CD14-positive monocyte (primary cell): ENCODE measurements at regions not wholly inside any gene's neighbourhood (a gene's known extent, or its start where the extent isn't known, plus 50 kb on each side); places are given as distances from the start of the nearest gene placed in this dataset.

ENCODE experiments used
- DNase-seq, 3 donors: peaks; one replicate each; pipeline ENCODE4 v3.0.0-alpha.2; 2011 to 2022
- H2AFZ ChIP-seq: 2 replicates; pipeline ENCODE4 v1.6.0; 2012; ENCODE audit warnings: mild to moderate bottlenecking, low read depth, low read length, inconsistent platforms; ENCODE audit not compliant: insufficient read depth, poor library complexity, severe bottlenecking
- H3K27ac ChIP-seq, 2 donors: 1 replicate in 1 of 2; 2 replicates in 1 of 2; pipeline ENCODE4 v1.5.1; 2012 to 2013; ENCODE audit warnings: low read length in 2 of 2, control low read depth in 1 of 2, inconsistent platforms in 1 of 2, low read depth in 1 of 2, mild to moderate bottlenecking in 1 of 2
- H3K27me3 ChIP-seq, 2 donors: one replicate each; pipeline versions ENCODE4 v1.6.0 to v1.6.1; 2011 to 2013; ENCODE audit warnings: low read length in 2 of 2; ENCODE audit not compliant: control insufficient read depth in 2 of 2, insufficient read depth in 2 of 2
- H3K36me3 ChIP-seq, 2 donors: replicated peaks in 1 of 2; 1 replicate in 1 of 2; 2 replicates in 1 of 2; pipeline versions ENCODE4 v1.5.1 to v1.6.1; 2012 to 2013; ENCODE audit warnings: low read length in 2 of 2, control low read depth in 1 of 2, inconsistent platforms in 1 of 2, mild to moderate bottlenecking in 1 of 2; ENCODE audit not compliant: insufficient read depth in 2 of 2, control insufficient read depth in 1 of 2
- H3K4me1 ChIP-seq, 2 donors: 1 replicate in 1 of 2; 2 replicates in 1 of 2; pipeline versions ENCODE4 v1.5.1 to v1.6.1; 2012 to 2013; ENCODE audit warnings: low read length in 2 of 2, control low read depth in 1 of 2, inconsistent platforms in 1 of 2, mild to moderate bottlenecking in 1 of 2, moderate library complexity in 1 of 2; ENCODE audit not compliant: insufficient read depth in 2 of 2, control insufficient read depth in 1 of 2
- H3K4me2 ChIP-seq: replicated peaks from 2 replicates; pipeline ENCODE3; 2012; ENCODE audit warnings: low read length, moderate library complexity, mild to moderate bottlenecking; ENCODE audit not compliant: poor library complexity, severe bottlenecking; ENCODE audit errors: extremely low read depth
- H3K4me3 ChIP-seq, 3 experiments: fragments of 200-600 bp in 1 of 3; sonication (generic) in 1 of 3; replicated peaks in 1 of 3; 1 replicate in 2 of 3; 2 replicates in 1 of 3; pipeline ENCODE4 v1.5.1; 2011 to 2013; ENCODE audit warnings: low read length in 3 of 3, mild to moderate bottlenecking in 3 of 3, control low read depth in 2 of 3, low read depth in 2 of 3, inconsistent platforms in 1 of 3, moderate library complexity in 1 of 3
- H3K79me2 ChIP-seq: 2 replicates; pipeline ENCODE4 v1.6.0; 2012; ENCODE audit warnings: mild to moderate bottlenecking, control low read depth, inconsistent platforms, low read length, moderate library complexity; ENCODE audit not compliant: insufficient read depth
- H3K9ac ChIP-seq: 2 replicates; pipeline ENCODE4 v1.6.0; 2017; ENCODE audit warnings: low read length, mild to moderate bottlenecking; ENCODE audit not compliant: insufficient read depth, poor library complexity, severe bottlenecking
- H3K9me3 ChIP-seq, 2 donors: replicated peaks in 1 of 2; 1 replicate in 1 of 2; 2 replicates in 1 of 2; pipeline versions ENCODE4 v1.5.1 to v1.6.1; 2012 to 2013; ENCODE audit warnings: low read length in 2 of 2, control low read depth in 1 of 2; ENCODE audit not compliant: control insufficient read depth in 1 of 2, insufficient read depth in 1 of 2
- H4K20me1 ChIP-seq: 2 replicates; pipeline ENCODE4 v1.6.0; 2012; ENCODE audit warnings: mild to moderate bottlenecking, low read length, control low read depth, moderate library complexity; ENCODE audit not compliant: insufficient read depth
- H3K27ac Mint-ChIP-seq, 7 donors: one replicate each; pipeline ENCODE4 v1.8.0; 2020; ENCODE audit warnings: mild to moderate bottlenecking in 7 of 7, mixed read lengths in 7 of 7, moderate library complexity in 6 of 7, inconsistent platforms in 2 of 7
- H3K27me3 Mint-ChIP-seq, 3 donors: one replicate each; pipeline ENCODE4 v1.8.0; 2021 to 2022; ENCODE audit warnings: low read depth in 3 of 3, mild to moderate bottlenecking in 3 of 3, mixed read lengths in 3 of 3, moderate library complexity in 3 of 3, inconsistent platforms in 1 of 3
- H3K36me3 Mint-ChIP-seq, 2 donors: one replicate each; pipeline ENCODE4 v1.8.0; 2020; ENCODE audit warnings: mixed read lengths in 2 of 2, inconsistent platforms in 1 of 2, mild to moderate bottlenecking in 1 of 2
- H3K4me1 Mint-ChIP-seq: one replicate; pipeline ENCODE4 v1.8.0; 2020; ENCODE audit warnings: mild to moderate bottlenecking, mixed read lengths
- H3K4me3 Mint-ChIP-seq, 2 donors: one replicate each; pipeline ENCODE4 v1.8.0; 2020; ENCODE audit warnings: mild to moderate bottlenecking in 2 of 2, mixed read lengths in 2 of 2, moderate library complexity in 1 of 2
- H3K9me3 Mint-ChIP-seq, 7 donors: one replicate each; pipeline ENCODE4 v1.8.0; 2020 to 2022; ENCODE audit warnings: mixed read lengths in 7 of 7, mild to moderate bottlenecking in 6 of 7, moderate library complexity in 6 of 7, inconsistent platforms in 2 of 7
- CTCF ChIP-seq: fragments of 200-600 bp; IDR thresholded peaks from one replicate; pipeline ENCODE4 v1.8.0; 2022; ENCODE audit warnings: antibody characterized with exemption, mild to moderate bottlenecking
- WGBS: methylation state at CpG from one replicate; pipeline ENCODE4 v1.1.5; 2013; ENCODE audit warnings: missing lambda C conversion rate; ENCODE audit not compliant: insufficient coverage; 5-methylcytosine and 5-hydroxymethylcytosine counted together
- intact Hi-C, 2 donors: fragments of 100-400 bp; cut with micrococcal nuclease; formaldehyde crosslinking; loops; one replicate each; pipeline versions ENCODE4 v1.15.0 to v1.15.1; 2023

DNA sequence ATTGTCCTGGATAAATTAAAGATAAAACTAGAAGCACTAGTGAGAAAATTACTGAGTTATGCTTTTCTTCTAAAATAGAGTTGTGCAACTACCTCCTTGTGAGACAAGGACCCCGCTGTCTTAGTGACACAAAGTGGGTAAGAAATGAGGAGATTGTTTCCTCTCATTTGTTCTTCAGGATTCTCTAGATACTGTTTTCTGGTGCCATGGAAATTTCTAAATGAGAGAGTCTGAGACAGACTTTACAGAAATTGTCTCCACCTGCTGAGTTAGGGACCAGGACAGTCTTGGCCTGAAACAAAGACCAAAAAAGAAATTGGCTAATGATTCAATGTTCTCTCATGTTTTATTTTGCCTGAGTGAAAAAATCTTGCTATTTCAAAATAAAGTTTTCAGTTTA lies 427.5 kb downstream of the TUSC7 start:
- H3K4me1 Mint-ChIP-seq, result no peaks in the 10 kb centered on the region
- TF ChIP-seq CTCF, result no peak
- Histone ChIP-seq H2AFZ (no peak overlapping the region), H3K79me2 (no peaks in the 10 kb centered on the region), H3K9ac (no peak overlapping the region), H3K9me3 (no peaks in the 10 kb centered on the region), H3K4me3 (no peak overlapping the region), H3K27me3 (no peaks in the 10 kb centered on the region), H3K4me1 (no peaks in the 10 kb centered on the region), H4K20me1 (no peaks in the 10 kb centered on the region), H3K36me3 (no peaks in the 10 kb centered on the region), H3K4me2 (no peak overlapping the region), H3K27ac (no peak overlapping the region)
- no peak overlapping the region for H3K27ac Mint-ChIP-seq
- no peak overlapping the region for H3K4me3 Mint-ChIP-seq
- H3K9me3 Mint-ChIP-seq, result peaks cover 0 to 3% (median 0%) of the 10 kb centered on the region in 7 donors
- no CpG with 5 or more reads among the region's 1 CpG for WGBS
- intact Hi-C loops, result no loop called here
- H3K36me3 Mint-ChIP-seq, result no peaks in the 10 kb centered on the region
- DNase-seq, result no peak
- H3K27me3 Mint-ChIP-seq, result no peaks in the 10 kb centered on the region

- no peaks in the 10 kb centered on the region for H3K27me3 ChIP-seq
- Mint-ChIP-seq H3K36me3 (no peaks in the 10 kb centered on the region), H3K27me3 (peaks cover 0 to 2% (median 0%) of the 10 kb centered on the region in 3 donors), H3K4me1 (no peaks in the 10 kb centered on the region), H3K4me3 (no peak overlapping the region), H3K9me3 (peaks cover 0 to 2% (median 0%) of the 10 kb centered on the region in 7 donors), H3K27ac (no peak overlapping the region)
- no peak overlapping the region for H3K9ac ChIP-seq
- TF ChIP-seq CTCF, result no peak
- H4K20me1 ChIP-seq, result no peaks in the 10 kb centered on the region
- no peaks in the 10 kb centered on the region for H3K79me2 ChIP-seq
- H2AFZ ChIP-seq, result no peak overlapping the region
- intact Hi-C loops, result no loop called here
- no peak overlapping the region for H3K4me2 ChIP-seq
- no peaks in the 10 kb centered on the region for H3K36me3 ChIP-seq
- no CpG with 5 or more reads among the region's 2 CpGs for WGBS
- no peaks in the 10 kb centered on the region for H3K4me1 ChIP-seq
- H3K4me3 ChIP-seq, result no peak overlapping the region
- H3K27ac ChIP-seq, result no peak overlapping the region
- H3K9me3 ChIP-seq, result no peaks in the 10 kb centered on the region
- no peak for DNase-seq
Observed at GRCh38 chr3:117139681-117140080, 430.1 kb downstream of the TUSC7 start.
